ENCODE measurements at regions not wholly inside any gene's neighbourhood (a gene's known extent, or its start where the extent isn't known, plus 50 kb on each side); places are given as distances from the start of the nearest gene placed in this dataset.

GRCh38 chr10:91043173-91043910 lies 122.5 kb upstream of the ANKRD1 start:
- Histone ChIP-seq H3K36me3 (no peaks in the 10 kb centered on the region), H3K9me3 (no peaks in the 10 kb centered on the region), H3K4me3 (no peak overlapping the region), H3K27ac (no peak overlapping the region), H3K27me3 (replicated peaks in 1 of 7) (no peaks in the 10 kb centered on the region), H3K4me1 (no peaks in the 10 kb centered on the region)
- no peak for DNase-seq
- WGBS, 5 donors = 58 to 73% (median 68%) methylated on average over 8 of the region's 8 CpGs
- intact Hi-C loops (cut with DNase I; ENCODE audit: low total_unique reads) = no loop called here
- TF ChIP-seq CTCF (IDR thresholded peaks at IDR 0.05 in 8 of 11, conservative IDR thresholded peaks at IDR 0.05 in 3 of 11) (peak in 7 of 11 experiments; percentile 29 to 46 (median 35)), POLR2AphosphoS5 (IDR thresholded peaks at IDR 0.05) (no peak)

GRCh38 chr10:91046869-91047268 lies 126.0 kb upstream of the ANKRD1 start:
- no peak for DNase-seq
- Histone ChIP-seq H3K27me3 (replicated peaks in 1 of 7) (no peaks in the 10 kb centered on the region), H3K4me1 (peaks cover 0 to 10% (median 0%) of the 10 kb centered on the region in 6 donors), H3K9me3 (no peaks in the 10 kb centered on the region), H3K36me3 (no peaks in the 10 kb centered on the region), H3K4me3 (no peak overlapping the region), H3K27ac (peak overlapping the region in 4 of 8 donors; percentile 35 to 57 (median 49))
- 39 to 50% (median 46%) methylated on average over 3 of the region's 3 CpGs for WGBS, 5 donors
- intact Hi-C loops (cut with DNase I; ENCODE audit: low total_unique reads) = no loop called here
- peak in 1 of 3 donors; percentile 39 for TF ChIP-seq POLR2AphosphoS5 (IDR thresholded peaks at IDR 0.05)
- TF ChIP-seq CTCF (IDR thresholded peaks at IDR 0.05 in 8 of 11, conservative IDR thresholded peaks at IDR 0.05 in 3 of 11) = no peak

GRCh38 chr10:91048380-91048779 lies 127.5 kb upstream of the ANKRD1 start:
- intact Hi-C loops (cut with DNase I; ENCODE audit: low total_unique reads) = no loop called here
- Histone ChIP-seq H3K36me3 (no peaks in the 10 kb centered on the region), H3K4me1 (peaks cover 0 to 10% (median 0%) of the 10 kb centered on the region in 6 donors), H3K9me3 (no peaks in the 10 kb centered on the region), H3K27me3 (replicated peaks in 1 of 7) (no peaks in the 10 kb centered on the region), H3K4me3 (no peak overlapping the region), H3K27ac (peak overlapping the region in 2 of 8 donors; percentile 24 to 49)
- TF ChIP-seq CTCF (IDR thresholded peaks at IDR 0.05 in 8 of 11, conservative IDR thresholded peaks at IDR 0.05 in 3 of 11) = no peak
- no peak for TF ChIP-seq POLR2A (IDR thresholded peaks at IDR 0.05)
- no peak for TF ChIP-seq POLR2AphosphoS5 (IDR thresholded peaks at IDR 0.05)
- 54 to 65% (median 63%) methylated on average over 2 of the region's 2 CpGs for WGBS, 5 donors
- no peak for DNase-seq

DNA sequence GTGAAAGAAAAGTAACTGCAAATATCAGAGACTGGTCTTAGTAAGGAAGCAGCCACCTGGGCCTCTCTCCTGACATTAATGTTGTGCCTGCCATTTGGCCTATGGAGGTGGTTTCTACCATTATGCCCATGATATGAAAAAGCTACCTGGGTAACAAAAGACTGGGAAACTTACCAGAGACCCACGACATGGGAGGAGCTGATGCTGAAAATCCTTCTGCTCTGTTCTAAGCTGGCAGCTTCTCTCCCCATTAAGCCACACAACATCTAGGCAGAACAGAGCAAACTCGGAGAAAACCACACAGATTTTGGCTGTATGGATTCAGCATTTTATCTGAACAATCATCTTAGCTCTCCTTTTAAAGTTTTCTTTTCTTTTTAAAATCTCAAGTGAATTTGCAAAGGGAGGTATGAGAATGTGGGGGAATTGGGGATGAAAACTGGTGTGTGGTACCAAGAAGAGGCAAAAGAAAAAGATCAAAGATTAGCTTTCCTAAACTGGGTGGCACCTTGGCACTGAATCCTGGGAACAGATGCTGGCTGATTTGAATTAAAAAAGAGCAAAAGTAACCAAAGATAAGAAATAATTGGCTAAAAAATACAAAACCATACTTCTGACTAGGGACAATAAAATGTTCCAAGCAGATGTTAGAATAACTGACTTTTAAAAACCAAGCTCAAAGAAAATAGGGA lies 128.6 kb upstream of the ANKRD1 start:
- no peaks in the 10 kb centered on the region for H3K27me3 ChIP-seq (replicated peaks in 1 of 7)
- H3K9me3 ChIP-seq = no peaks in the 10 kb centered on the region
- no peaks in the 10 kb centered on the region for H3K36me3 ChIP-seq
- no peak for DNase-seq
- TF ChIP-seq CTCF (IDR thresholded peaks at IDR 0.05 in 8 of 11, conservative IDR thresholded peaks at IDR 0.05 in 3 of 11) (no peak), POLR2A (IDR thresholded peaks at IDR 0.05) (no peak), POLR2AphosphoS5 (IDR thresholded peaks at IDR 0.05) (no peak)
- peaks cover 0 to 10% (median 0%) of the 10 kb centered on the region in 6 donors for H3K4me1 ChIP-seq
- 79 to 89% (median 79%) methylated on average over 2 of the region's 2 CpGs for WGBS, 5 donors
- no peak overlapping the region for H3K4me3 ChIP-seq
- intact Hi-C loops (cut with DNase I; ENCODE audit: low total_unique reads) = no loop called here
- H3K27ac ChIP-seq = peak overlapping the region in 6 of 8 donors; percentile 14 to 49 (median 32)
